Activated gamma-delta T cell treated with Interleukin-2 at 50 U/mL for 16 hours (primary cell): ENCODE measurements at regions not wholly inside any gene's neighbourhood (a gene's known extent, or its start where the extent isn't known, plus 50 kb on each side); places are given as distances from the start of the nearest gene placed in this dataset.

Experiments used
- DNase-seq: peaks from one replicate; pipeline ENCODE4 v3.0.0-alpha.2; 2020

GRCh38 chr7:1321411-1322239 is 89.0 kb downstream of the UNCX start:
- DNase-seq, result no peak

- DNase-seq, result no peak
Observed at GRCh38 chr7:1322240-1323110, 89.8 kb downstream of the UNCX start.

GRCh38 chr7:1323178-1324027 is 90.7 kb downstream of the UNCX start:
- no peak for DNase-seq

- no peak for DNase-seq
Observed at GRCh38 chr7:1324028-1324900, 91.6 kb downstream of the UNCX start.

GRCh38 chr7:1325246-1325645 is 92.6 kb downstream of the UNCX start:
- DNase-seq, result no peak

- DNase-seq, result no peak
Observed at GRCh38 chr7:1325646-1326510, 93.2 kb downstream of the UNCX start.

- DNase-seq, result no peak
Observed at GRCh38 chr7:1326511-1326785, 93.8 kb downstream of the UNCX start.

GRCh38 chr7:1329261-1329660 is 96.6 kb downstream of the UNCX start:
- DNase-seq, result no peak

GRCh38 chr7:1329966-1330800 is 97.5 kb downstream of the UNCX start:
- DNase-seq, result no peak

- no peak for DNase-seq
Observed at GRCh38 chr7:1330801-1331425, 98.2 kb downstream of the UNCX start.

GRCh38 chr7:1331561-1332467 is 99.1 kb downstream of the UNCX start:
- DNase-seq, result no peak

- DNase-seq, result no peak
Observed at GRCh38 chr7:1336509-1336908, 103.8 kb downstream of the UNCX start.

GRCh38 chr7:1339611-1340010 is 106.9 kb downstream of the UNCX start:
- no peak for DNase-seq

- no peak for DNase-seq
Observed at GRCh38 chr7:1340031-1340430, 107.4 kb downstream of the UNCX start.

- no peak for DNase-seq
Observed at GRCh38 chr7:1340461-1341360, 108.0 kb downstream of the UNCX start.

GRCh38 chr7:1341361-1342089 is 108.9 kb downstream of the UNCX start:
- DNase-seq, result no peak

- DNase-seq, result no peak
Observed at GRCh38 chr7:1342090-1342640, 109.5 kb downstream of the UNCX start.
